SH-SY5Y (cell line): ENCODE measurements at regions not wholly inside any gene's neighbourhood (a gene's known extent, or its start where the extent isn't known, plus 50 kb on each side); places are given as distances from the start of the nearest gene placed in this dataset.

Experiments used
- GATA2 ChIP-seq: IDR thresholded peaks from 2 replicates; pipeline ENCODE4 v1.6.1; 2011; ENCODE audit warnings: mild to moderate bottlenecking, low read depth, low read length
- GATA3 ChIP-seq: IDR thresholded peaks from 2 replicates; pipeline ENCODE4 v1.6.1; 2011; ENCODE audit warnings: low read depth, mild to moderate bottlenecking, low read length, moderate library complexity

- TF ChIP-seq GATA2 (no peak), GATA3 (no peak)
Measured at GRCh38 chr2:3913166-3913565, 209.8 kb downstream of the DCDC2C start.
